HepG2 (cell line): ENCODE measurements at regions not wholly inside any gene's neighbourhood (a gene's known extent, or its start where the extent isn't known, plus 50 kb on each side); places are given as distances from the start of the nearest gene placed in this dataset.

ENCODE experiments used
- CTCF ChIP-seq: sonication (generic); formaldehyde crosslinking; IDR thresholded peaks from 2 replicates; pipeline ENCODE4 v1.5.0; 2020; ENCODE audit warnings: mild to moderate bottlenecking, missing genetic modification reagents, moderate library complexity
- EP300 ChIP-seq, 3 experiments: sonication (generic) in 1 of 3; formaldehyde crosslinking in 1 of 3; IDR thresholded peaks; 2 replicates each; pipeline versions ENCODE4 v1.5.1 to v1.6.1; 2011 to 2020; ENCODE audit warnings: low read depth in 2 of 3, low read length in 2 of 3, borderline replicate concordance in 1 of 3, improper control_type of control experiment in 1 of 3, mild to moderate bottlenecking in 1 of 3, missing genetic modification reagents in 1 of 3, moderate library complexity in 1 of 3
- MAX ChIP-seq: IDR thresholded peaks from 2 replicates; pipeline ENCODE4 v1.6.1; 2012; ENCODE audit warnings: inconsistent platforms
- PLRG1 ChIP-seq: fragments of 450-650 bp; conservative IDR thresholded peaks from 2 replicates; pipeline ENCODE4 v1.6.1; 2016
- ZBTB1 ChIP-seq: sonication (generic); formaldehyde crosslinking; IDR thresholded peaks from 2 replicates; pipeline ENCODE4 v1.4.0; 2020; ENCODE audit warnings: missing genetic modification reagents, borderline replicate concordance
- ZNF274 ChIP-seq: sonication (generic); formaldehyde crosslinking; IDR thresholded peaks from 2 replicates; pipeline ENCODE4 v1.5.1; 2020; ENCODE audit warnings: mild to moderate bottlenecking, missing genetic modification reagents

- TF ChIP-seq EP300 (IDR thresholded peaks at IDR 0.05; ENCODE audit: low read depth in 2 of 2, low read length in 2 of 2) (no peak), EP300 (CRISPR knock-in tag; IDR thresholded peaks at IDR 0.05; ENCODE audit: borderline replicate concordance) (no peak), MAX (no peak), ZNF274 (CRISPR knock-in tag) (no peak), PLRG1 (no peak), ZBTB1 (CRISPR knock-in tag) (no peak), CTCF (CRISPR knock-in tag) (no peak)
Observed at GRCh38 chr19:28135825-28136224, 1077.1 kb downstream of the UQCRFS1 start.
